HepG2 (cell line): ENCODE measurements at regions not wholly inside any gene's neighbourhood (a gene's known extent, or its start where the extent isn't known, plus 50 kb on each side); places are given as distances from the start of the nearest gene placed in this dataset.

Experiments
- ATAC-seq: fragments of 200-7000 bp; cut with Tn5 transposase; 3 replicates; pipeline ENCODE4 v1.9.1; 2020; ENCODE audit warnings: mild to moderate bottlenecking, moderate library complexity
- BruUV-seq: library from RNA; stranded (reverse); fragments of 400-500 nt; replicated peaks from 2 replicates; lab custom pipeline; 2021; lab: Mats Ljungman, UMichigan
- CTCF ChIA-PET: fragments of 300-600 bp; formaldehyde crosslinking; extraction: SDS; loops from one replicate; lab custom pipeline; 2021; ENCODE audit warnings: low total read pairs, inconsistent platforms, low intra/inter-chr PET ratio; lab: Yijun Ruan, JAX
- POLR2A ChIA-PET: fragments of 350-600 bp; sonication (Branson Sonifier 250); formaldehyde crosslinking; loops from one replicate; lab custom pipeline; 2020; ENCODE audit warnings: antibody characterized with exemption, inconsistent platforms; lab: Yijun Ruan, JAX
- DNase-seq: peaks from one replicate; pipeline ENCODE4 v3.0.0-alpha.2; 2015; ENCODE audit warnings: low spot score
- FAIRE-seq: peaks from 3 replicates; lab custom pipeline; 2011; peaks lifted over from hg19 to GRCh38; lab: Jason Lieb, UNC
- H2AFZ ChIP-seq: one replicate; pipeline ENCODE4 v1.6.1; 2011; ENCODE audit warnings: low read length, inconsistent platforms
- H3K27ac ChIP-seq: fragments of 300-600 bp; 3 replicates; pipeline ENCODE4 v1.8.0; 2011; ENCODE audit warnings: mixed run types, mild to moderate bottlenecking, mixed read lengths, low read length, inconsistent platforms; ENCODE audit not compliant: insufficient read depth; ENCODE audit errors: extremely low read length
- H3K27me3 ChIP-seq, 2 experiments: fragments of 200-600 bp in 1 of 2; 2 replicates in 1 of 2; 3 replicates in 1 of 2; pipeline versions ENCODE4 v1.6.0 to v1.8.0; 2011; ENCODE audit warnings: low read length in 2 of 2, mild to moderate bottlenecking in 2 of 2, moderate library complexity in 2 of 2, inconsistent platforms in 1 of 2; ENCODE audit not compliant: insufficient read depth in 2 of 2, control insufficient read depth in 1 of 2
- H3K36me3 ChIP-seq, 2 experiments: fragments of 200-600 bp in 1 of 2; replicated peaks in 1 of 2; 2 replicates in 1 of 2; 3 replicates in 1 of 2; pipeline versions ENCODE4 v1.5.1 to v1.8.0; 2011; ENCODE audit warnings: low read length in 2 of 2, inconsistent platforms in 1 of 2; ENCODE audit not compliant: insufficient read depth in 2 of 2, control insufficient read depth in 1 of 2
- H3K4me1 ChIP-seq: 2 replicates; pipeline ENCODE4 v1.5.1; 2012; ENCODE audit warnings: low read length, inconsistent platforms; ENCODE audit not compliant: insufficient read depth
- H3K4me2 ChIP-seq: 2 replicates; pipeline ENCODE4 v1.6.0; 2011; ENCODE audit warnings: low read depth, low read length, inconsistent platforms
- H3K4me3 ChIP-seq, 3 experiments: fragments of 200-600 bp in 1 of 3; sonication (generic), shearing (Covaris generic) in 1 of 3; replicated peaks in 1 of 3; 2 replicates each; pipeline ENCODE4 v1.5.1; 2011 to 2016; ENCODE audit warnings: low read length in 3 of 3, inconsistent platforms in 2 of 3, low read depth in 2 of 3, mild to moderate bottlenecking in 2 of 3, control low read depth in 1 of 3, mixed read lengths in 1 of 3; ENCODE audit not compliant: insufficient read depth in 1 of 3
- H3K79me2 ChIP-seq: one replicate; pipeline ENCODE4 v1.6.1; 2011; ENCODE audit warnings: low read length, inconsistent platforms; ENCODE audit not compliant: insufficient read depth
- H3K9ac ChIP-seq: 2 replicates; pipeline ENCODE4 v1.6.0; 2011; ENCODE audit warnings: mild to moderate bottlenecking, low read depth, low read length, inconsistent platforms; ENCODE audit not compliant: insufficient read depth
- H3K9me3 ChIP-seq: 2 replicates; pipeline ENCODE4 v1.5.1; 2012; ENCODE audit warnings: mild to moderate bottlenecking, low read length
- H4K20me1 ChIP-seq: 2 replicates; pipeline ENCODE4 v1.6.0; 2011; ENCODE audit warnings: inconsistent platforms, mild to moderate bottlenecking, low read length, moderate library complexity; ENCODE audit not compliant: insufficient read depth
- KLF15 ChIP-seq: sonication (generic); formaldehyde crosslinking; IDR thresholded peaks from 2 replicates; pipeline ENCODE4 v1.8.1; 2023; ENCODE audit warnings: borderline replicate concordance, mild to moderate bottlenecking, inconsistent platforms, missing genetic modification reagents, mixed read lengths
- LBX2 ChIP-seq: sonication (generic); formaldehyde crosslinking; IDR thresholded peaks from 2 replicates; pipeline ENCODE4 v1.5.0; 2020; ENCODE audit warnings: missing genetic modification reagents, mild to moderate bottlenecking, borderline replicate concordance
- REST ChIP-seq, 2 experiments: IDR thresholded peaks; 2 replicates each; pipeline ENCODE4 v1.6.1; 2011 to 2012; ENCODE audit warnings: low read length in 2 of 2, borderline replicate concordance in 1 of 2, low read depth in 1 of 2, mild to moderate bottlenecking in 1 of 2, moderate library complexity in 1 of 2
- TFDP2 ChIP-seq: sonication (generic); formaldehyde crosslinking; IDR thresholded peaks from 2 replicates; pipeline ENCODE4 v1.4.0; 2020; ENCODE audit warnings: missing genetic modification reagents
- THRA ChIP-seq: sonication (generic); formaldehyde crosslinking; IDR thresholded peaks from 2 replicates; pipeline ENCODE4 v1.4.0; 2020; ENCODE audit warnings: missing genetic modification reagents, borderline replicate concordance
- ZNF121 ChIP-seq: sonication (generic); formaldehyde crosslinking; IDR thresholded peaks from 2 replicates; pipeline ENCODE4 v1.5.0; 2020; ENCODE audit warnings: mild to moderate bottlenecking, missing genetic modification reagents
- ZNF343 ChIP-seq: sonication (generic); formaldehyde crosslinking; IDR thresholded peaks from 2 replicates; pipeline ENCODE4 v1.4.0; 2020; ENCODE audit warnings: mild to moderate bottlenecking, missing genetic modification reagents
- ZNF563 ChIP-seq: sonication (generic); formaldehyde crosslinking; IDR thresholded peaks from 2 replicates; pipeline ENCODE4 v1.8.0; 2022; ENCODE audit warnings: mild to moderate bottlenecking, moderate library complexity, missing genetic modification reagents
- ZNF784 ChIP-seq: sonication (generic); formaldehyde crosslinking; IDR thresholded peaks from 2 replicates; pipeline ENCODE4 v1.5.1; 2020; ENCODE audit warnings: missing genetic modification reagents, mild to moderate bottlenecking, borderline replicate concordance
- WGBS: methylation state at CpG from one replicate; pipeline ENCODE4 v1.1.6; 2017; ENCODE audit warnings: low lambda C conversion rate; 5-methylcytosine and 5-hydroxymethylcytosine counted together
- in situ Hi-C: cut with HindIII; loops from 2 replicates; pipeline ENCODE4 v1.10.0; 2017; ENCODE audit warnings: low pct_unique_long_range_greater_than_20kb; ENCODE audit not compliant: extremely low pct_ligation_motif_present
- intact Hi-C: fragments of 100-400 bp; cut with micrococcal nuclease; formaldehyde crosslinking; loops from one replicate; pipeline ENCODE4 v1.10.0; 2022; ENCODE audit not compliant: unreplicated experiment

- Histone ChIP-seq H3K4me1 (no peaks in the 10 kb centered on the region), H3K36me3 (no peaks in the 10 kb centered on the region), H3K4me2 (no peak overlapping the region), H3K9ac (no peak overlapping the region), H3K27ac (no peak overlapping the region), H3K4me3 (no peak overlapping the region), H3K9me3 (peaks cover 87% of the 10 kb centered on the region), H3K27me3 (no peaks in the 10 kb centered on the region)
- CTCF ChIA-PET, result no interaction called here
- TF ChIP-seq TFDP2 (CRISPR knock-in tag) (no peak), ZNF121 (CRISPR knock-in tag) (no peak), LBX2 (CRISPR knock-in tag) (no peak), THRA (CRISPR knock-in tag) (no peak), ZNF563 (no peak), REST (IDR thresholded peaks at IDR 0.05; ENCODE audit: borderline replicate concordance in 1 of 2, low read depth in 1 of 2, low read length in 2 of 2) (no peak), ZNF784 (no peak), ZNF343 (CRISPR knock-in tag) (no peak), KLF15 (CRISPR knock-in tag) (no peak)
- TF ChIP-seq, all 625 proteins: peak for 0
- BruUV-seq, result no TSS peak
- POLR2A ChIA-PET, result no interaction called here
- no peaks in the 10 kb centered on the region for H4K20me1 ChIP-seq
- H2AFZ ChIP-seq, result no peak overlapping the region
- in situ Hi-C loops, result no loop called here
- DNase-seq, result no peak
- intact Hi-C loops, result no loop called here
- no peak for ATAC-seq
- no peak for FAIRE-seq
- no peaks in the 10 kb centered on the region for H3K79me2 ChIP-seq
- 0% methylated on average over 2 of the region's 2 CpGs for WGBS
Observed at GRCh38 chr1:73500154-73500553, 697.8 kb downstream of the LRRIQ3 start.
